Peyer's patch (tissue), 4 donors: ENCODE measurements at regions not wholly inside any gene's neighbourhood (a gene's known extent, or its start where the extent isn't known, plus 50 kb on each side); places are given as distances from the start of the nearest gene placed in this dataset.

Experiments
- DNase-seq, 3 donors: peaks; one replicate each; pipeline ENCODE4 v3.0.0-alpha.2; 2017 to 2019
- H3K27ac ChIP-seq, 4 donors: fragments of 200-600 bp; sonication (generic); one replicate each; pipeline ENCODE4 v1.5.1; 2016 to 2019
- H3K27me3 ChIP-seq, 2 donors: fragments of 200-600 bp; sonication (generic); one replicate each; pipeline ENCODE4 v1.5.1; 2019
- H3K36me3 ChIP-seq, 3 donors: fragments of 200-600 bp; sonication (generic); one replicate each; pipeline ENCODE4 v1.5.1; 2016 to 2019
- H3K4me1 ChIP-seq, 4 donors: fragments of 200-600 bp; sonication (generic); one replicate each; pipeline ENCODE4 v1.5.1; 2016 to 2019
- H3K4me3 ChIP-seq, 4 donors: fragments of 200-600 bp; sonication (generic); 1 replicate in 3 of 4; 2 replicates in 1 of 4; pipeline ENCODE4 v1.5.1; 2016 to 2019; ENCODE audit warnings: mild to moderate bottlenecking in 1 of 4
- H3K9me3 ChIP-seq, 4 donors: fragments of 200-600 bp; sonication (generic); one replicate each; pipeline ENCODE4 v1.5.1; 2016 to 2019; ENCODE audit warnings: mild to moderate bottlenecking in 1 of 4
- POLR2A ChIP-seq, 2 donors: fragments of 450-650 bp; IDR thresholded peaks; one replicate each; pipeline ENCODE4 v1.5.1; 2017; ENCODE audit warnings: antibody characterized with exemption in 2 of 2, mild to moderate bottlenecking in 2 of 2, moderate library complexity in 2 of 2
- TF ChIP-seq, protein P1 (sequence below), 6 experiments: fragments of 450-650 bp in 4 of 6; fragments of 200-600 bp in 2 of 6; sonication (generic) in 1 of 6; IDR thresholded peaks; one replicate each; pipeline ENCODE4 v1.5.1; 2017 to 2019; ENCODE audit warnings: antibody characterized with exemption in 6 of 6, mild to moderate bottlenecking in 3 of 6, moderate library complexity in 1 of 6

DNA sequence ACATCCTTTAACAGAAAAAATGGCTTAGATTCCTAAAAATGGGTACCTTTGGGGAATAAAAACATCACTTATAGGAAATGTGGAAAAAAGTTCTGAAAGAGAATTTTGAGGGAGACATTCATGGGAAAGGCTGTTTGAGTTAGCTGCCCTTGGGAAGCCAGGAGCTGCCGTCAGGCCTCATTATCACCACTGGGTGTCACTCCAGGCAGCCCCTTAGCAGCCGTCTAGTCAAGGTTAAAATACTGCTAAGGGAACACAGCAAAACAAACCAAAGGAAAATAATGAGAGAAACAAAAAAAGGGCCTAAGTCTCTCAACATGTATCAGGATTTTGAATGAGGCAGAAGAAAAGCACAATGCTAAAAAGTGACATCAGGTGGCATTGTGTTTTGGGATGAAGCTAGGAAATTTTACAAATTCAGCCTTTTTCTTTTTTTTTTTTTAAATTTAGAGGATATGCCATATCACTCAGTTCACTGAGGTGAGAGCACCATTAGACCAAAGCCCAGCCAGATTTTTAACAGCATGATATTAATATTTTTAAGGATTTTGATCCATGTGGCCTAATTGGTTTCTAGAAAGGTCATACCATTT is 235.3 kb downstream of the GPAT3 start:
- Histone ChIP-seq H3K9me3 (no peaks in the 10 kb centered on the region), H3K36me3 (no peaks in the 10 kb centered on the region), H3K27me3 (no peaks in the 10 kb centered on the region), H3K4me3 (no peak overlapping the region), H3K4me1 (no peaks in the 10 kb centered on the region), H3K27ac (no peak overlapping the region)
- DNase-seq, result no peak
- TF ChIP-seq, protein P1, sequence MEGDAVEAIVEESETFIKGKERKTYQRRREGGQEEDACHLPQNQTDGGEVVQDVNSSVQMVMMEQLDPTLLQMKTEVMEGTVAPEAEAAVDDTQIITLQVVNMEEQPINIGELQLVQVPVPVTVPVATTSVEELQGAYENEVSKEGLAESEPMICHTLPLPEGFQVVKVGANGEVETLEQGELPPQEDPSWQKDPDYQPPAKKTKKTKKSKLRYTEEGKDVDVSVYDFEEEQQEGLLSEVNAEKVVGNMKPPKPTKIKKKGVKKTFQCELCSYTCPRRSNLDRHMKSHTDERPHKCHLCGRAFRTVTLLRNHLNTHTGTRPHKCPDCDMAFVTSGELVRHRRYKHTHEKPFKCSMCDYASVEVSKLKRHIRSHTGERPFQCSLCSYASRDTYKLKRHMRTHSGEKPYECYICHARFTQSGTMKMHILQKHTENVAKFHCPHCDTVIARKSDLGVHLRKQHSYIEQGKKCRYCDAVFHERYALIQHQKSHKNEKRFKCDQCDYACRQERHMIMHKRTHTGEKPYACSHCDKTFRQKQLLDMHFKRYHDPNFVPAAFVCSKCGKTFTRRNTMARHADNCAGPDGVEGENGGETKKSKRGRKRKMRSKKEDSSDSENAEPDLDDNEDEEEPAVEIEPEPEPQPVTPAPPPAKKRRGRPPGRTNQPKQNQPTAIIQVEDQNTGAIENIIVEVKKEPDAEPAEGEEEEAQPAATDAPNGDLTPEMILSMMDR (IDR thresholded peaks at IDR 0.05), result peak in 2 of 6 experiments; percentile 20 to 39
- TF ChIP-seq POLR2A (IDR thresholded peaks at IDR 0.05), result no peak

- no peak for DNase-seq
- H3K9me3 ChIP-seq, result no peaks in the 10 kb centered on the region
- H3K27ac ChIP-seq, result no peak overlapping the region
- H3K4me1 ChIP-seq, result no peaks in the 10 kb centered on the region
- H3K36me3 ChIP-seq, result no peaks in the 10 kb centered on the region
- no peak overlapping the region for H3K4me3 ChIP-seq
- no peaks in the 10 kb centered on the region for H3K27me3 ChIP-seq
- no peak for TF ChIP-seq POLR2A (IDR thresholded peaks at IDR 0.05)
- TF ChIP-seq, protein P1 (IDR thresholded peaks at IDR 0.05), result no peak
Observed at GRCh38 chr4:83768146-83768545, 232.2 kb downstream of the GPAT3 start.

DNA sequence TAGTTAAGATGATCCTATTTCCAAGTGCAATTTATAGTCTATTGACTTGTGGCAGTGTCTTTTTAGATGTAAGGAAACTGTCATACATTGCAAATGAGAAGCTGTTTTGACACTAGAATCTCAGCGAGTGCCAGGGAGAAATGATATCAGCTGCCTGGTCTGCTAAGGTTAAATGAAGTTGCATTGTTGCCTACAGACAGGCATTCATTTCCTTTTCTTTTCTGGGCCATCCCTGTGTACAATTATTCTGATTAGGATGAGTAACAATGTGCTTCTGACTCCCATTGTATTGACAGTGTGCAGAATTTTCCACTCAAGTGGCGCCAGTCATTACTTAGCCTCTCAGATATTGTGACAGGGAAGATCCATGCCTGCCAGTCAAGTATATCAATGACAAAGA is 231.2 kb downstream of the GPAT3 start:
- no peak for DNase-seq

DNA sequence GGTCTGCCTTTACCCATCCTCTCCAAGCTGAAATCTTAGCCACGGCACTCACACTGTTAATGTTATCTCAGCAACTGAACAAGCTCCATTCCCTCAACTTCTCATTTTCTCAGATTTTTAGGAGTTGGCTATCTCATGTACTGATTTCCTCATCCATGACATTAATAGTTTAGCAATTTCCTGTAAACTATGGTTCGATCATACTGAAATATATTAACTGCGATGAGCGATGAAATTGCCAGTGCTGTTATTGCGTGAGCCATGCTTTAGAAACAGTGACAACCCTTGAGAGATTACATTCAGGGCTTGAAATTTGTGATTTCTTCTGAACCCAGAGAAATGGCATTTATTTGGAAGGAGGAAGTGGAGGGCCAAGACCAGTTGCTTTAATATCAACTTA is 223.7 kb downstream of the GPAT3 start:
- Histone ChIP-seq H3K27ac (no peak overlapping the region), H3K4me3 (no peak overlapping the region), H3K27me3 (no peaks in the 10 kb centered on the region), H3K4me1 (no peaks in the 10 kb centered on the region), H3K9me3 (no peaks in the 10 kb centered on the region), H3K36me3 (no peaks in the 10 kb centered on the region)
- no peak for TF ChIP-seq POLR2A (IDR thresholded peaks at IDR 0.05)
- TF ChIP-seq, protein P1 (IDR thresholded peaks at IDR 0.05), result no peak
- no peak for DNase-seq

More for the DNA sequence above, 231.2 kb downstream of the GPAT3 start:
- Histone ChIP-seq H3K27ac (no peak overlapping the region), H3K9me3 (no peaks in the 10 kb centered on the region), H3K4me1 (no peaks in the 10 kb centered on the region), H3K4me3 (no peak overlapping the region), H3K27me3 (no peaks in the 10 kb centered on the region), H3K36me3 (no peaks in the 10 kb centered on the region)
- TF ChIP-seq, protein P1 (IDR thresholded peaks at IDR 0.05), result no peak
- TF ChIP-seq POLR2A (IDR thresholded peaks at IDR 0.05), result no peak

DNA sequence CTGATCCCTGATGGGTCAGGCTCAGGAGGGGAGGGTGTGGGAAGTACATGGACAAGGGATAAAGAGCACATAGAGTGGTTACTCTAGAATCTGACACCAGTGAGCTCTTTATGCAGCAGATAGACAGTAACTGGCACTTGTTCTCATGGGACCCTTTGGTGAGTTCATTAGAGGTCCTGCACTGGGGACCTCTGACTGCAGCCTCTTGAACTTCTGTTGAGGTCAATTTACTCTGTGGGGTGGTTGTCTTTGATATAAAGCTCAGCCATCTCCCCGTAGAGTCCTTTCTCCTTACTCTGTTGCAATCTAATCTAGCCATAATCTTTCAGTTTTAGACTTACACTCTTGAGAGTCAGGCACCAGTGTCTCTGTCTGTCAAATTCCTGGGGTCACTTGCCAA is 222.4 kb downstream of the GPAT3 start:
- no peak overlapping the region for H3K4me3 ChIP-seq
- H3K27me3 ChIP-seq, result no peaks in the 10 kb centered on the region
- no peaks in the 10 kb centered on the region for H3K9me3 ChIP-seq
- H3K27ac ChIP-seq, result no peak overlapping the region
- no peaks in the 10 kb centered on the region for H3K4me1 ChIP-seq
- no peaks in the 10 kb centered on the region for H3K36me3 ChIP-seq
- no peak for DNase-seq
- TF ChIP-seq POLR2A (IDR thresholded peaks at IDR 0.05), result no peak
- TF ChIP-seq, protein P1 (IDR thresholded peaks at IDR 0.05), result no peak
